HEK293 (cell line): ENCODE measurements at regions not wholly inside any gene's neighbourhood (a gene's known extent, or its start where the extent isn't known, plus 50 kb on each side); places are given as distances from the start of the nearest gene placed in this dataset.

ENCODE experiments used
- BCL11B ChIP-seq: fragments of 450-650 bp; formaldehyde crosslinking; IDR thresholded peaks from 2 replicates; pipeline ENCODE4 v1.5.1; 2016; ENCODE audit warnings: low read depth, missing biosample characterization, missing genetic modification characterization
- CTCF ChIP-seq: fragments of 450-650 bp; formaldehyde crosslinking; IDR thresholded peaks from 2 replicates; pipeline ENCODE4 v1.5.1; 2016; ENCODE audit warnings: missing biosample characterization, missing genetic modification characterization
- FEZF1 ChIP-seq: fragments of 450-650 bp; formaldehyde crosslinking; IDR thresholded peaks from 2 replicates; pipeline ENCODE4 v1.5.1; 2016; ENCODE audit warnings: missing biosample characterization, missing genetic modification characterization
- OSR2 ChIP-seq: fragments of 450-650 bp; formaldehyde crosslinking; IDR thresholded peaks from 2 replicates; pipeline ENCODE4 v1.5.1; 2016; ENCODE audit warnings: missing biosample characterization, missing genetic modification characterization
- PBX3 ChIP-seq: sonication (generic); formaldehyde crosslinking; IDR thresholded peaks from 2 replicates; pipeline ENCODE4 v1.8.1; 2022; ENCODE audit warnings: mild to moderate bottlenecking, moderate library complexity, missing genetic modification reagents
- RBAK ChIP-seq: fragments of 450-650 bp; formaldehyde crosslinking; IDR thresholded peaks from 2 replicates; pipeline ENCODE4 v1.5.1; 2016; ENCODE audit warnings: missing biosample characterization, missing genetic modification characterization
- REST ChIP-seq: fragments of 450-650 bp; formaldehyde crosslinking; IDR thresholded peaks from 2 replicates; pipeline ENCODE4 v1.5.1; 2016; ENCODE audit warnings: missing biosample characterization, missing genetic modification characterization
- ZBTB7A ChIP-seq: fragments of 450-650 bp; formaldehyde crosslinking; IDR thresholded peaks from 2 replicates; pipeline ENCODE4 v1.5.1; 2016; ENCODE audit warnings: low read depth, missing biosample characterization, missing genetic modification characterization
- ZNF514 ChIP-seq: fragments of 450-650 bp; formaldehyde crosslinking; IDR thresholded peaks from 2 replicates; pipeline ENCODE4 v1.5.1; 2016; ENCODE audit warnings: missing biosample characterization, missing genetic modification characterization
- ZNF544 ChIP-seq: fragments of 450-650 bp; formaldehyde crosslinking; IDR thresholded peaks from 2 replicates; pipeline ENCODE4 v1.5.0; 2017; ENCODE audit warnings: missing biosample characterization, missing genetic modification characterization
- ZNF792 ChIP-seq: fragments of 450-650 bp; formaldehyde crosslinking; IDR thresholded peaks from 2 replicates; pipeline ENCODE4 v1.5.1; 2016; ENCODE audit warnings: missing biosample characterization, missing genetic modification characterization

- TF ChIP-seq CTCF (tag by site-specific recombination) (no peak), FEZF1 (no peak), ZBTB7A (tag by site-specific recombination) (no peak), ZNF544 (tag by site-specific recombination) (no peak), REST (tag by site-specific recombination) (no peak), ZNF792 (tag by site-specific recombination) (no peak), PBX3 (CRISPR knock-in tag) (no peak), ZNF514 (tag by site-specific recombination) (no peak), RBAK (tag by site-specific recombination) (no peak), OSR2 (tag by site-specific recombination) (no peak), BCL11B (tag by site-specific recombination) (no peak)
Measured at GRCh38 chr9:91162311-91162710, 199.4 kb downstream of the AUH start.
